CD4-positive, alpha-beta T cell treated with Interleukin-4 for 4 hours (primary cell): ENCODE measurements at regions not wholly inside any gene's neighbourhood (a gene's known extent, or its start where the extent isn't known, plus 50 kb on each side); places are given as distances from the start of the nearest gene placed in this dataset.
"Not testable (repeated sequence)": the region's sequence is repeated elsewhere in the genome, so short reads cannot be mapped to it uniquely, and the experiment has no call there.

ENCODE experiments used
- DNase-seq: peaks from one replicate; pipeline ENCODE4 v3.0.0-alpha.2; 2020

- DNase-seq = no peak
Measured at GRCh38 chr1:29682919-29683295, 446.6 kb downstream of the PTPRU start.

- DNase-seq = no peak
Measured at GRCh38 chr1:29682171-29682918, 446.0 kb downstream of the PTPRU start.

- DNase-seq = not testable (repeated sequence)
Measured at GRCh38 chr1:29681416-29681815, 445.1 kb downstream of the PTPRU start.

GRCh38 chr1:29679828-29680558 is 443.7 kb downstream of the PTPRU start:
- no peak for DNase-seq

- no peak for DNase-seq
Measured at GRCh38 chr1:29679316-29679715, 443.0 kb downstream of the PTPRU start.

GRCh38 chr1:29677028-29678024 is 441.0 kb downstream of the PTPRU start:
- DNase-seq = no peak

- DNase-seq = no peak
Measured at GRCh38 chr1:29676496-29676895, 440.2 kb downstream of the PTPRU start.

- DNase-seq = no peak
Measured at GRCh38 chr1:29675481-29676263, 439.4 kb downstream of the PTPRU start.

- DNase-seq = no peak
Measured at GRCh38 chr1:29674627-29675326, 438.5 kb downstream of the PTPRU start.

GRCh38 chr1:29673669-29674626 is 437.6 kb downstream of the PTPRU start:
- no peak for DNase-seq

- no peak for DNase-seq
Measured at GRCh38 chr1:29673228-29673500, 436.8 kb downstream of the PTPRU start.

- DNase-seq = no peak
Measured at GRCh38 chr1:29672416-29673227, 436.3 kb downstream of the PTPRU start.

- no peak for DNase-seq
Measured at GRCh38 chr1:29671446-29672356, 435.4 kb downstream of the PTPRU start.

- no peak for DNase-seq
Measured at GRCh38 chr1:29670752-29671151, 434.4 kb downstream of the PTPRU start.

- DNase-seq = no peak
Measured at GRCh38 chr1:29669912-29670311, 433.6 kb downstream of the PTPRU start.

GRCh38 chr1:29669158-29669871 is 433.0 kb downstream of the PTPRU start:
- no peak for DNase-seq

- no peak for DNase-seq
Measured at GRCh38 chr1:29668551-29669157, 432.3 kb downstream of the PTPRU start.

- DNase-seq = no peak
Measured at GRCh38 chr1:29667951-29668350, 431.6 kb downstream of the PTPRU start.
